AG09309 (cell line): ENCODE measurements at regions not wholly inside any gene's neighbourhood (a gene's known extent, or its start where the extent isn't known, plus 50 kb on each side); places are given as distances from the start of the nearest gene placed in this dataset.

Source experiments
- DNase-seq: peaks from one replicate; pipeline ENCODE4 v3.0.0-alpha.2; 2010; ENCODE audit warnings: low read depth
- H3K4me3 ChIP-seq: 2 replicates; pipeline ENCODE4 v1.5.1; 2011; ENCODE audit warnings: mild to moderate bottlenecking, low read depth, low read length, moderate library complexity; ENCODE audit not compliant: control insufficient read depth
- CTCF ChIP-seq: IDR thresholded peaks from 2 replicates; pipeline ENCODE4 v1.5.1; 2011; ENCODE audit warnings: mild to moderate bottlenecking, low read depth, low read length, inconsistent platforms; ENCODE audit not compliant: insufficient read depth, control insufficient read depth; ENCODE audit errors: missing control alignments

GRCh38 chr1:55980582-55980981, 598.8 kb downstream of the PLPP3 start:
- H3K4me3 ChIP-seq = no peak overlapping the region
- no peak for DNase-seq
- TF ChIP-seq CTCF = no peak

GRCh38 chr1:55974714-55975441, 604.5 kb downstream of the PLPP3 start:
- no peak for TF ChIP-seq CTCF
- peak; percentile 82 for DNase-seq
- H3K4me3 ChIP-seq = no peak overlapping the region

GRCh38 chr1:55970526-55971110, 608.7 kb downstream of the PLPP3 start:
- H3K4me3 ChIP-seq = no peak overlapping the region
- peak; percentile 88 for DNase-seq
- TF ChIP-seq CTCF = no peak

- no peak for TF ChIP-seq CTCF
- DNase-seq = no peak
- no peak overlapping the region for H3K4me3 ChIP-seq
Measured at GRCh38 chr1:55969322-55969721, 610.0 kb downstream of the PLPP3 start.

GRCh38 chr1:55968661-55969060, 610.7 kb downstream of the PLPP3 start:
- TF ChIP-seq CTCF = no peak
- no peak for DNase-seq
- no peak overlapping the region for H3K4me3 ChIP-seq

GRCh38 chr1:55965981-55966461, 613.3 kb downstream of the PLPP3 start:
- no peak overlapping the region for H3K4me3 ChIP-seq
- DNase-seq = peak; percentile 42
- no peak for TF ChIP-seq CTCF
